SU-DHL-6 (cell line): ENCODE measurements at regions not wholly inside any gene's neighbourhood (a gene's known extent, or its start where the extent isn't known, plus 50 kb on each side); places are given as distances from the start of the nearest gene placed in this dataset.

ENCODE experiments used
- EZH2phosphoT487 ChIP-seq: fragments of 200-600 bp; sonication (generic), shearing (Covaris generic); conservative IDR thresholded peaks from 2 replicates; pipeline ENCODE4 v1.6.1; 2018; ENCODE audit warnings: mild to moderate bottlenecking, antibody characterized with exemption, low read length, moderate library complexity, mixed read lengths
- TF ChIP-seq, protein P1 (sequence below): fragments of 200-600 bp; sonication (generic); IDR thresholded peaks from one replicate; pipeline ENCODE4 v1.5.1; 2017; ENCODE audit warnings: antibody characterized with exemption, mild to moderate bottlenecking, low read length, moderate library complexity; ENCODE audit not compliant: insufficient read depth, poor library complexity, severe bottlenecking

GRCh38 chr12:46435029-46435428 is 62.5 kb upstream of the SLC38A2 start:
- TF ChIP-seq, protein P1, sequence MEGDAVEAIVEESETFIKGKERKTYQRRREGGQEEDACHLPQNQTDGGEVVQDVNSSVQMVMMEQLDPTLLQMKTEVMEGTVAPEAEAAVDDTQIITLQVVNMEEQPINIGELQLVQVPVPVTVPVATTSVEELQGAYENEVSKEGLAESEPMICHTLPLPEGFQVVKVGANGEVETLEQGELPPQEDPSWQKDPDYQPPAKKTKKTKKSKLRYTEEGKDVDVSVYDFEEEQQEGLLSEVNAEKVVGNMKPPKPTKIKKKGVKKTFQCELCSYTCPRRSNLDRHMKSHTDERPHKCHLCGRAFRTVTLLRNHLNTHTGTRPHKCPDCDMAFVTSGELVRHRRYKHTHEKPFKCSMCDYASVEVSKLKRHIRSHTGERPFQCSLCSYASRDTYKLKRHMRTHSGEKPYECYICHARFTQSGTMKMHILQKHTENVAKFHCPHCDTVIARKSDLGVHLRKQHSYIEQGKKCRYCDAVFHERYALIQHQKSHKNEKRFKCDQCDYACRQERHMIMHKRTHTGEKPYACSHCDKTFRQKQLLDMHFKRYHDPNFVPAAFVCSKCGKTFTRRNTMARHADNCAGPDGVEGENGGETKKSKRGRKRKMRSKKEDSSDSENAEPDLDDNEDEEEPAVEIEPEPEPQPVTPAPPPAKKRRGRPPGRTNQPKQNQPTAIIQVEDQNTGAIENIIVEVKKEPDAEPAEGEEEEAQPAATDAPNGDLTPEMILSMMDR: no peak
- no peak for TF ChIP-seq EZH2phosphoT487
